Neural progenitor cell (in vitro differentiated cells): ENCODE measurements at regions not wholly inside any gene's neighbourhood (a gene's known extent, or its start where the extent isn't known, plus 50 kb on each side); places are given as distances from the start of the nearest gene placed in this dataset.

Source experiments
- DNase-seq: peaks from one replicate; pipeline ENCODE4 v3.0.0-alpha.2; 2016; ENCODE audit warnings: low spot score
- H2AFZ ChIP-seq: fragments of 200-600 bp; sonication (generic); replicated peaks from 2 replicates; pipeline ENCODE4 v1.6.1; 2016; ENCODE audit warnings: antibody characterized with exemption
- H3F3A ChIP-seq: fragments of 200-600 bp; sonication (generic); 2 replicates; pipeline ENCODE4 v1.6.1; 2016; ENCODE audit warnings: antibody characterized with exemption, low read depth
- H3K27ac ChIP-seq: fragments of 200-600 bp; sonication (generic); 2 replicates; pipeline ENCODE4 v1.5.1; 2016; ENCODE audit warnings: mild to moderate bottlenecking
- H3K27me3 ChIP-seq: fragments of 200-600 bp; sonication (generic); 2 replicates; pipeline ENCODE4 v1.6.1; 2016; ENCODE audit warnings: mild to moderate bottlenecking, moderate library complexity
- H3K36me3 ChIP-seq: fragments of 200-600 bp; sonication (generic); 2 replicates; pipeline ENCODE4 v1.5.1; 2016
- H3K4me1 ChIP-seq: fragments of 200-600 bp; sonication (generic); 2 replicates; pipeline ENCODE4 v1.6.1; 2016; ENCODE audit warnings: mixed run types
- H3K4me2 ChIP-seq: fragments of 200-600 bp; sonication (generic); 2 replicates; pipeline ENCODE4 v1.6.1; 2016
- H3K4me3 ChIP-seq: fragments of 200-600 bp; sonication (generic); 2 replicates; pipeline ENCODE4 v1.5.1; 2016
- H3K79me2 ChIP-seq: fragments of 200-600 bp; sonication (generic); 2 replicates; pipeline ENCODE4 v1.6.1; 2016; ENCODE audit warnings: low read depth
- H3K9ac ChIP-seq: fragments of 200-600 bp; sonication (generic); 2 replicates; pipeline ENCODE4 v1.6.1; 2016
- H3K9me3 ChIP-seq: fragments of 200-600 bp; sonication (generic); 2 replicates; pipeline ENCODE4 v1.5.1; 2016; ENCODE audit warnings: low read depth
- H4K20me1 ChIP-seq: fragments of 200-600 bp; sonication (generic); 2 replicates; pipeline ENCODE4 v1.6.1; 2016; ENCODE audit warnings: low read depth
- H3K27ac Mint-ChIP-seq: 3 replicates; pipeline ENCODE4 v1.8.0; 2021; ENCODE audit warnings: mixed read lengths
- H3K27me3 Mint-ChIP-seq: 2 replicates; pipeline ENCODE4 v1.8.0; 2022; ENCODE audit warnings: low read depth, mild to moderate bottlenecking, inconsistent platforms, moderate library complexity, mixed read lengths; ENCODE audit not compliant: insufficient read depth
- H3K36me3 Mint-ChIP-seq: 3 replicates; pipeline ENCODE4 v1.8.0; 2021; ENCODE audit warnings: mixed read lengths
- H3K4me1 Mint-ChIP-seq: 3 replicates; pipeline ENCODE4 v1.8.0; 2021; ENCODE audit warnings: mixed read lengths
- H3K4me3 Mint-ChIP-seq: 3 replicates; pipeline ENCODE4 v1.8.0; 2021; ENCODE audit warnings: mild to moderate bottlenecking, moderate library complexity, mixed read lengths
- H3K9me3 Mint-ChIP-seq: 3 replicates; pipeline ENCODE4 v1.8.0; 2020; ENCODE audit warnings: mixed read lengths
- CTCF ChIP-seq: fragments of 200-600 bp; sonication (generic); IDR thresholded peaks from 2 replicates; pipeline ENCODE4 v1.5.1; 2017; ENCODE audit warnings: antibody characterized with exemption, mild to moderate bottlenecking
- EZH2 ChIP-seq: fragments of 200-600 bp; sonication (generic); IDR thresholded peaks from 2 replicates; pipeline ENCODE4 v1.6.1; 2017; ENCODE audit warnings: antibody characterized with exemption, mild to moderate bottlenecking, moderate library complexity
- EZH2phosphoT487 ChIP-seq: fragments of 200-600 bp; sonication (generic); IDR thresholded peaks from 2 replicates; pipeline ENCODE4 v1.6.1; 2017; ENCODE audit warnings: antibody characterized with exemption

GRCh38 chr18:64659196-64659595 is 510.3 kb upstream of the LINC00305 start:
- no peaks in the 10 kb centered on the region for H3K4me1 Mint-ChIP-seq
- Histone ChIP-seq H3K9me3 (no peaks in the 10 kb centered on the region), H3K36me3 (no peaks in the 10 kb centered on the region), H3K9ac (no peak overlapping the region), H3K27me3 (no peaks in the 10 kb centered on the region), H3F3A (no peaks in the 10 kb centered on the region), H3K4me1 (no peaks in the 10 kb centered on the region), H3K4me3 (no peak overlapping the region), H4K20me1 (no peaks in the 10 kb centered on the region), H3K27ac (no peak overlapping the region), H2AFZ (no peak overlapping the region), H3K79me2 (no peaks in the 10 kb centered on the region), H3K4me2 (no peak overlapping the region)
- H3K4me3 Mint-ChIP-seq: no peak overlapping the region
- no peaks in the 10 kb centered on the region for H3K9me3 Mint-ChIP-seq
- no peak for DNase-seq
- H3K36me3 Mint-ChIP-seq: no peaks in the 10 kb centered on the region
- TF ChIP-seq EZH2phosphoT487 (no peak), CTCF (no peak), EZH2 (no peak)
- no peak overlapping the region for H3K27ac Mint-ChIP-seq
- H3K27me3 Mint-ChIP-seq: no peaks in the 10 kb centered on the region

GRCh38 chr18:64653068-64653467 is 504.2 kb upstream of the LINC00305 start:
- no peaks in the 10 kb centered on the region for H3K4me1 Mint-ChIP-seq
- H3K9me3 Mint-ChIP-seq: no peaks in the 10 kb centered on the region
- Histone ChIP-seq H4K20me1 (no peaks in the 10 kb centered on the region), H2AFZ (no peak overlapping the region), H3K9me3 (no peaks in the 10 kb centered on the region), H3K27ac (no peak overlapping the region), H3K4me1 (no peaks in the 10 kb centered on the region), H3K4me3 (no peak overlapping the region), H3F3A (no peaks in the 10 kb centered on the region), H3K4me2 (no peak overlapping the region), H3K9ac (no peak overlapping the region), H3K27me3 (no peaks in the 10 kb centered on the region), H3K79me2 (no peaks in the 10 kb centered on the region), H3K36me3 (no peaks in the 10 kb centered on the region)
- H3K27ac Mint-ChIP-seq: no peak overlapping the region
- peaks cover 4% of the 10 kb centered on the region for H3K27me3 Mint-ChIP-seq
- TF ChIP-seq EZH2phosphoT487: no peak
- no peak for TF ChIP-seq CTCF
- TF ChIP-seq EZH2: no peak
- H3K36me3 Mint-ChIP-seq: no peaks in the 10 kb centered on the region
- no peak overlapping the region for H3K4me3 Mint-ChIP-seq
- no peak for DNase-seq

GRCh38 chr18:64650068-64650467 is 501.2 kb upstream of the LINC00305 start:
- Mint-ChIP-seq H3K4me3 (no peak overlapping the region), H3K27ac (no peak overlapping the region), H3K4me1 (no peaks in the 10 kb centered on the region), H3K36me3 (no peaks in the 10 kb centered on the region), H3K27me3 (peaks cover 4% of the 10 kb centered on the region), H3K9me3 (no peaks in the 10 kb centered on the region)
- DNase-seq: no peak
- no peak for TF ChIP-seq CTCF
- TF ChIP-seq EZH2phosphoT487: no peak
- no peak for TF ChIP-seq EZH2
- Histone ChIP-seq H4K20me1 (no peaks in the 10 kb centered on the region), H3K9ac (no peak overlapping the region), H3K4me2 (no peak overlapping the region), H3K9me3 (no peaks in the 10 kb centered on the region), H3K79me2 (no peaks in the 10 kb centered on the region), H3K27ac (no peak overlapping the region), H3K27me3 (no peaks in the 10 kb centered on the region), H2AFZ (no peak overlapping the region), H3K36me3 (no peaks in the 10 kb centered on the region), H3K4me1 (no peaks in the 10 kb centered on the region), H3K4me3 (no peak overlapping the region), H3F3A (no peaks in the 10 kb centered on the region)

- DNase-seq: no peak
- no peaks in the 10 kb centered on the region for H3K4me1 Mint-ChIP-seq
- Histone ChIP-seq H3K79me2 (no peaks in the 10 kb centered on the region), H3K4me1 (no peaks in the 10 kb centered on the region), H3K36me3 (no peaks in the 10 kb centered on the region), H3F3A (no peaks in the 10 kb centered on the region), H4K20me1 (no peaks in the 10 kb centered on the region), H3K4me3 (no peak overlapping the region), H3K27me3 (no peaks in the 10 kb centered on the region), H3K9ac (no peak overlapping the region), H3K4me2 (no peak overlapping the region), H3K9me3 (no peaks in the 10 kb centered on the region), H2AFZ (no peak overlapping the region), H3K27ac (no peak overlapping the region)
- no peak overlapping the region for H3K4me3 Mint-ChIP-seq
- no peak overlapping the region for H3K27ac Mint-ChIP-seq
- no peaks in the 10 kb centered on the region for H3K27me3 Mint-ChIP-seq
- no peaks in the 10 kb centered on the region for H3K9me3 Mint-ChIP-seq
- no peaks in the 10 kb centered on the region for H3K36me3 Mint-ChIP-seq
- TF ChIP-seq EZH2phosphoT487 (no peak), EZH2 (no peak), CTCF (no peak)
Observed at GRCh38 chr18:64645753-64646152, 496.9 kb upstream of the LINC00305 start.
